ENCODE measurements at regions not wholly inside any gene's neighbourhood (a gene's known extent, or its start where the extent isn't known, plus 50 kb on each side); places are given as distances from the start of the nearest gene placed in this dataset.

- 0 out of 2 replicates have a peak, but pooled peaks have one; percentile 52 for TF ChIP-seq BORCS8-MEF2B (CRISPR knock-in tag; IDR thresholded peaks at IDR 0.05)
- TF ChIP-seq MAFG (CRISPR knock-in tag; IDR thresholded peaks at IDR 0.05), result no peak
- TF ChIP-seq ZFP36 (IDR thresholded peaks at IDR 0.05; ENCODE audit: borderline replicate concordance, low read depth, low read length, partially characterized antibody), result no peak
- TF ChIP-seq ZNF629 (CRISPR knock-in tag; conservative IDR thresholded peaks at IDR 0.05), result 0 out of 2 replicates have a peak, but pooled peaks have one; percentile 14
- TF ChIP-seq FOSL2 (CRISPR knock-in tag; IDR thresholded peaks at IDR 0.05), result no peak
- no peak for TF ChIP-seq ARNTL (CRISPR knock-in tag; IDR thresholded peaks at IDR 0.05)
- TF ChIP-seq ZNF83 (CRISPR knock-in tag; IDR thresholded peaks at IDR 0.05; ENCODE audit: borderline replicate concordance), result no peak
- no peak for TF ChIP-seq MXD1 (CRISPR knock-in tag; IDR thresholded peaks at IDR 0.05)
- peak; percentile 89 for TF ChIP-seq HNF4G (IDR thresholded peaks at IDR 0.05; ENCODE audit: borderline replicate concordance, low read depth, low read length)
- TF ChIP-seq HNF4G (CRISPR knock-in tag; IDR thresholded peaks at IDR 0.05; ENCODE audit: borderline replicate concordance, low read depth), result no peak
- no peak for TF ChIP-seq TBL1XR1 (IDR thresholded peaks at IDR 0.05; ENCODE audit: borderline replicate concordance, low read length, partially characterized antibody)
- peak; percentile 76; the same call in 1 of the 2 replicates for TF ChIP-seq ZNF281 (CRISPR knock-in tag; IDR thresholded peaks at IDR 0.05; ENCODE audit: borderline replicate concordance)
- no peak for TF ChIP-seq MXI1 (IDR thresholded peaks at IDR 0.05; ENCODE audit: borderline replicate concordance, low read depth, low read length)
- no peak for TF ChIP-seq TRAFD1 (CRISPR knock-in tag; IDR thresholded peaks at IDR 0.05; ENCODE audit: borderline replicate concordance)
- TF ChIP-seq ZNF609 (CRISPR knock-in tag; IDR thresholded peaks at IDR 0.05; ENCODE audit: borderline replicate concordance), result no peak
- no peak for TF ChIP-seq FLYWCH1 (CRISPR knock-in tag; IDR thresholded peaks at IDR 0.05)
- peak; percentile 25; the same call in 1 of the 2 replicates for TF ChIP-seq ZNF574 (CRISPR knock-in tag; IDR thresholded peaks at IDR 0.05)
These were observed 128.1 kb downstream of the ACTL7B start (continued) for GRCh38 chr9:108727580-108728111.

Data from HepG2 (cell line).